Heart right ventricle (tissue), 16 donors: ENCODE measurements at regions not wholly inside any gene's neighbourhood (a gene's known extent, or its start where the extent isn't known, plus 50 kb on each side); places are given as distances from the start of the nearest gene placed in this dataset.

Experiments used
- ATAC-seq, 8 donors: fragments of 200-7000 bp; cut with Tn5 transposase; one replicate each; pipeline ENCODE4 v1.9.1; 2020; ENCODE audit warnings: mild to moderate bottlenecking in 8 of 8, moderate library complexity in 8 of 8, moderate number of reproducible peaks in 1 of 8
- DNase-seq, 2 donors: peaks; one replicate each; pipeline ENCODE4 v3.0.0-alpha.2; 2020
- H3K27ac ChIP-seq, 10 donors: fragments of 200-600 bp; sonication (generic) in 2 of 10; one replicate each; pipeline versions ENCODE4 v1.5.0 to v1.8.0; 2020 to 2022; ENCODE audit warnings: mild to moderate bottlenecking in 3 of 10
- H3K27me3 ChIP-seq, 7 donors: fragments of 200-600 bp; one replicate each; pipeline ENCODE4 v1.8.0; 2021 to 2022; ENCODE audit warnings: mild to moderate bottlenecking in 2 of 7
- H3K36me3 ChIP-seq, 9 donors: fragments of 200-600 bp; sonication (generic) in 1 of 9; one replicate each; pipeline versions ENCODE4 v1.5.0 to v1.8.0; 2020 to 2022; ENCODE audit warnings: mild to moderate bottlenecking in 2 of 9
- H3K4me1 ChIP-seq, 9 donors: fragments of 200-600 bp; sonication (generic) in 1 of 9; one replicate each; pipeline versions ENCODE4 v1.5.0 to v1.8.0; 2020 to 2022; ENCODE audit warnings: mild to moderate bottlenecking in 4 of 9
- H3K4me3 ChIP-seq, 10 donors: fragments of 200-600 bp; sonication (generic) in 2 of 10; one replicate each; pipeline versions ENCODE4 v1.5.0 to v1.8.0; 2020 to 2022; ENCODE audit warnings: mild to moderate bottlenecking in 7 of 10, moderate library complexity in 2 of 10
- H3K9me3 ChIP-seq, 11 donors: fragments of 200-600 bp in 10 of 11; sonication (generic) in 2 of 11; one replicate each; pipeline versions ENCODE4 v1.5.0 to v1.8.0; 2013 to 2022; ENCODE audit warnings: mild to moderate bottlenecking in 2 of 11, control low read depth in 1 of 11, moderate library complexity in 1 of 11
- CTCF ChIP-seq, 9 donors: fragments of 200-600 bp; sonication (generic) in 2 of 9; IDR thresholded peaks; one replicate each; pipeline versions ENCODE4 v1.5.0 to v1.8.0; 2021 to 2022; ENCODE audit warnings: antibody characterized with exemption in 9 of 9, mild to moderate bottlenecking in 5 of 9, moderate library complexity in 1 of 9
- WGBS, 2 donors: extraction: QIAGEN DNeasy Blood & Tissue Kit; methylation state at CpG; one replicate each; pipeline ENCODE4 v1.1.7; 2013; ENCODE audit warnings: inconsistent platforms in 1 of 2; 5-methylcytosine and 5-hydroxymethylcytosine counted together
- intact Hi-C, 10 donors: fragments of 100-400 bp; cut with DNase I; formaldehyde crosslinking; loops; one replicate each; pipeline versions ENCODE4 v1.11.1 to v1.14.2; 2022
- donor health status: Arrhythmogenic right ventricular cardiomyopathy.
- donor health status: ischemic (EF 13 %, LVEDD 7.1; RV severe dilation, severe dysfunction).
- donor health status: healthy with polysubstance abuse.
- donor health status: DM: no; HTN: yes; CAD: no.
- donor health status: DM: no; HTN: no; CAD: no.
- donor health status: ischemic (EF 25% LVEDD 6.9; RV normal size, moderate dysfunction).
- donor health status: ischemic (EF 25% LVEDD 5.7; RV mildly dilated, moderate dysfunction).
- donor health status: healthy.
- donor health status: DM: yes; HTN: yes; CAD: no.
- donor health status: Ischemic cardiomyopathy.
- donor health status: ischemic (EF 35%, LVEDD 5.7; RV mildly dilated, moderate dysfunction).
- donor health status: nonischemic (EF 11% LVEDD 7.7; RV severe dilation, severe dysfunction).
- donor health status: DM: yes; HTN: yes; CAD: no.
- donor health status: PGD.
- donor health status: ischemic (EF 29% LVEDD 5.4; RV normal size, mild dysfunction).
- donor health status: nonischemic (EF 23%, LVEDD 6.1; RV moderate dilation, normal function).

GRCh38 chr4:167711517-167711916, 380.8 kb upstream of the ANXA10 start:
- Histone ChIP-seq H3K9me3 (peaks cover 0 to 6% (median 0%) of the 10 kb centered on the region in 11 donors), H3K27ac (no peak overlapping the region), H3K4me1 (no peaks in the 10 kb centered on the region), H3K4me3 (no peak overlapping the region), H3K27me3 (no peaks in the 10 kb centered on the region), H3K36me3 (no peaks in the 10 kb centered on the region)
- no peak for TF ChIP-seq CTCF (IDR thresholded peaks at IDR 0.05)
- DNase-seq, result no peak
- ATAC-seq, result no peak
- intact Hi-C loops, result no loop called here
- WGBS, 2 donors, result 79 to 81% methylated on average over 5 of the region's 5 CpGs

- WGBS, 2 donors, result 83 to 92% methylated on average over 1 of the region's 1 CpG
- Histone ChIP-seq H3K4me3 (no peak overlapping the region), H3K27me3 (no peaks in the 10 kb centered on the region), H3K36me3 (no peaks in the 10 kb centered on the region), H3K9me3 (peaks cover 0 to 6% (median 0%) of the 10 kb centered on the region in 11 donors), H3K4me1 (no peaks in the 10 kb centered on the region), H3K27ac (no peak overlapping the region)
- DNase-seq (no peak), ATAC-seq (no peak)
- no peak for TF ChIP-seq CTCF (IDR thresholded peaks at IDR 0.05)
- intact Hi-C loops, result no loop called here
These were observed 378.6 kb upstream of the ANXA10 start for GRCh38 chr4:167713756-167714155.

- H3K4me1 ChIP-seq, result no peaks in the 10 kb centered on the region
- 56 to 71% methylated on average over 1 of the region's 1 CpG for WGBS, 2 donors
- intact Hi-C loops, result no loop called here
- H3K4me3 ChIP-seq, result no peak overlapping the region
- no peaks in the 10 kb centered on the region for H3K27me3 ChIP-seq
- no peak for TF ChIP-seq CTCF (IDR thresholded peaks at IDR 0.05)
- DNase-seq (no peak), ATAC-seq (no peak)
- no peaks in the 10 kb centered on the region for H3K36me3 ChIP-seq
- peaks cover 0 to 6% (median 0%) of the 10 kb centered on the region in 11 donors for H3K9me3 ChIP-seq
- H3K27ac ChIP-seq, result no peak overlapping the region
These were observed 377.2 kb upstream of the ANXA10 start for GRCh38 chr4:167715176-167715575.

- 93% methylated on average over 2 of the region's 2 CpGs for WGBS, 2 donors
- Histone ChIP-seq H3K9me3 (peaks cover 0 to 9% (median 0%) of the 10 kb centered on the region in 11 donors), H3K36me3 (no peaks in the 10 kb centered on the region), H3K27me3 (no peaks in the 10 kb centered on the region), H3K4me3 (no peak overlapping the region), H3K4me1 (no peaks in the 10 kb centered on the region), H3K27ac (no peak overlapping the region)
- intact Hi-C loops, result no loop called here
- no peak for TF ChIP-seq CTCF (IDR thresholded peaks at IDR 0.05)
- ATAC-seq (no peak), DNase-seq (no peak)
These were observed 374.8 kb upstream of the ANXA10 start for GRCh38 chr4:167717495-167717894.
